ENCODE measurements at regions not wholly inside any gene's neighbourhood (a gene's known extent, or its start where the extent isn't known, plus 50 kb on each side); places are given as distances from the start of the nearest gene placed in this dataset.
A peak's percentile ranks its signal among the peaks of the same experiment; 100 is the strongest.

- no peaks in the 10 kb centered on the region for H3K36me3 ChIP-seq
- no peak for ATAC-seq (ENCODE audit: low FRiP score in 2 of 2)
- DNase-seq = no peak
- TF ChIP-seq POLR2A (IDR thresholded peaks at IDR 0.05) (no peak), CTCF (IDR thresholded peaks at IDR 0.05) (no peak), POLR2AphosphoS5 (IDR thresholded peaks at IDR 0.05) (no peak), EP300 (IDR thresholded peaks at IDR 0.05) (no peak)
- 54 to 83% methylated on average over 2 of the region's 2 CpGs for WGBS, 2 donors
- H3K4me3 ChIP-seq = no peak overlapping the region
- no peaks in the 10 kb centered on the region for H3K4me1 ChIP-seq
- H3K9me3 ChIP-seq = no peaks in the 10 kb centered on the region
- H3K27me3 ChIP-seq = no peaks in the 10 kb centered on the region
- H3K27ac ChIP-seq = no peak overlapping the region
Observed at GRCh38 chr18:76258209-76258608, 236.8 kb downstream of the ZNF516 start.

- no peaks in the 10 kb centered on the region for H3K9me3 ChIP-seq
- no peaks in the 10 kb centered on the region for H3K4me1 ChIP-seq
- no peak for DNase-seq
- H3K27me3 ChIP-seq = no peaks in the 10 kb centered on the region
- ATAC-seq (ENCODE audit: low FRiP score in 2 of 2) = no peak
- TF ChIP-seq EP300 (IDR thresholded peaks at IDR 0.05) (no peak), CTCF (IDR thresholded peaks at IDR 0.05) (no peak), POLR2A (IDR thresholded peaks at IDR 0.05) (no peak), POLR2AphosphoS5 (IDR thresholded peaks at IDR 0.05) (no peak)
- 83 to 86% methylated on average over 23 of the region's 23 CpGs for WGBS, 2 donors
- no peak overlapping the region for H3K4me3 ChIP-seq
- no peaks in the 10 kb centered on the region for H3K36me3 ChIP-seq
- H3K27ac ChIP-seq = no peak overlapping the region
Observed at GRCh38 chr18:76255070-76255683, 239.9 kb downstream of the ZNF516 start.

- Histone ChIP-seq H3K27me3 (no peaks in the 10 kb centered on the region), H3K4me1 (no peaks in the 10 kb centered on the region), H3K9me3 (no peaks in the 10 kb centered on the region), H3K4me3 (no peak overlapping the region), H3K36me3 (no peaks in the 10 kb centered on the region), H3K27ac (no peak overlapping the region)
- 38 to 41% methylated on average over 3 of the region's 3 CpGs for WGBS, 2 donors
- DNase-seq (no peak), ATAC-seq (ENCODE audit: low FRiP score in 2 of 2) (no peak)
- TF ChIP-seq POLR2AphosphoS5 (IDR thresholded peaks at IDR 0.05) (no peak), CTCF (IDR thresholded peaks at IDR 0.05) (peak in 2 of 6 experiments; percentile 15 to 24)
Observed at GRCh38 chr18:76252880-76253279, 242.2 kb downstream of the ZNF516 start.

GRCh38 chr18:76252139-76252538 lies 242.9 kb downstream of the ZNF516 start:
- DNase-seq (no peak), ATAC-seq (ENCODE audit: low FRiP score in 2 of 2) (no peak)
- 66 to 82% methylated on average over 2 of the region's 2 CpGs for WGBS, 2 donors
- H3K4me3 ChIP-seq = no peak overlapping the region
- no peaks in the 10 kb centered on the region for H3K27me3 ChIP-seq
- TF ChIP-seq POLR2A (IDR thresholded peaks at IDR 0.05) (no peak), POLR2AphosphoS5 (IDR thresholded peaks at IDR 0.05) (no peak), EP300 (IDR thresholded peaks at IDR 0.05) (no peak), CTCF (IDR thresholded peaks at IDR 0.05) (no peak)
- no peak overlapping the region for H3K27ac ChIP-seq
- no peaks in the 10 kb centered on the region for H3K36me3 ChIP-seq
- H3K4me1 ChIP-seq = no peaks in the 10 kb centered on the region
- no peaks in the 10 kb centered on the region for H3K9me3 ChIP-seq

GRCh38 chr18:76251691-76252090 lies 243.4 kb downstream of the ZNF516 start:
- H3K9me3 ChIP-seq = no peaks in the 10 kb centered on the region
- TF ChIP-seq EP300 (IDR thresholded peaks at IDR 0.05) = no peak
- no peak for TF ChIP-seq POLR2A (IDR thresholded peaks at IDR 0.05)
- TF ChIP-seq POLR2AphosphoS5 (IDR thresholded peaks at IDR 0.05) = no peak
- TF ChIP-seq CTCF (IDR thresholded peaks at IDR 0.05) = no peak
- DNase-seq (no peak), ATAC-seq (ENCODE audit: low FRiP score in 2 of 2) (no peak)
- H3K27me3 ChIP-seq = no peaks in the 10 kb centered on the region
- H3K36me3 ChIP-seq = no peaks in the 10 kb centered on the region
- H3K27ac ChIP-seq = no peak overlapping the region
- no peak overlapping the region for H3K4me3 ChIP-seq
- WGBS, 2 donors = 63 to 66% methylated on average over 11 of the region's 11 CpGs
- H3K4me1 ChIP-seq = no peaks in the 10 kb centered on the region
